Trophoblast cell (in vitro differentiated cells and primary cell): ENCODE measurements at regions not wholly inside any gene's neighbourhood (a gene's known extent, or its start where the extent isn't known, plus 50 kb on each side); places are given as distances from the start of the nearest gene placed in this dataset.

Experiments
- DNase-seq, 2 donors: peaks; one replicate each; pipeline ENCODE4 v3.0.0-alpha.2; 2016
- H2AFZ ChIP-seq: 2 replicates; pipeline ENCODE4 v1.6.1; 2013; ENCODE audit warnings: low read length, moderate library complexity, mild to moderate bottlenecking; ENCODE audit not compliant: insufficient read depth, poor library complexity
- H2AK5ac ChIP-seq: 2 replicates; pipeline ENCODE4 v1.6.1; 2013; ENCODE audit warnings: mild to moderate bottlenecking, low read length
- H2BK120ac ChIP-seq: 2 replicates; pipeline ENCODE4 v1.6.1; 2013; ENCODE audit warnings: low read length, mild to moderate bottlenecking, moderate library complexity; ENCODE audit not compliant: insufficient read depth, poor library complexity
- H2BK12ac ChIP-seq: 2 replicates; pipeline ENCODE4 v1.6.1; 2013; ENCODE audit warnings: mild to moderate bottlenecking, low read length, moderate library complexity
- H2BK5ac ChIP-seq: 2 replicates; pipeline ENCODE4 v1.6.1; 2013; ENCODE audit warnings: low read length, low read depth, moderate library complexity, mild to moderate bottlenecking; ENCODE audit not compliant: poor library complexity
- H3K14ac ChIP-seq: 2 replicates; pipeline ENCODE4 v1.6.1; 2013; ENCODE audit warnings: mild to moderate bottlenecking, low read length
- H3K18ac ChIP-seq: 2 replicates; pipeline ENCODE4 v1.6.1; 2013; ENCODE audit warnings: mild to moderate bottlenecking, low read length
- H3K23ac ChIP-seq: 2 replicates; pipeline ENCODE4 v1.6.1; 2013; ENCODE audit warnings: low read length
- H3K27ac ChIP-seq: 2 replicates; pipeline ENCODE4 v1.5.1; 2013; ENCODE audit warnings: low read depth, mild to moderate bottlenecking, inconsistent platforms, low read length, moderate library complexity
- H3K27me3 ChIP-seq: 2 replicates; pipeline ENCODE4 v1.6.1; 2013; ENCODE audit warnings: inconsistent platforms, mild to moderate bottlenecking, low read length, moderate library complexity; ENCODE audit not compliant: insufficient read depth
- H3K36me3 ChIP-seq, 2 experiments: 1 replicate in 1 of 2; 2 replicates in 1 of 2; pipeline ENCODE4 v1.6.1; 2013; ENCODE audit warnings: low read length in 2 of 2, mild to moderate bottlenecking in 2 of 2, moderate library complexity in 1 of 2; ENCODE audit not compliant: insufficient read depth in 2 of 2, control insufficient read depth in 1 of 2
- H3K4ac ChIP-seq: 2 replicates; pipeline ENCODE4 v1.6.1; 2013; ENCODE audit warnings: low read depth, mild to moderate bottlenecking, low read length, moderate library complexity
- H3K4me1 ChIP-seq, 2 experiments: 1 replicate in 1 of 2; 2 replicates in 1 of 2; pipeline ENCODE4 v1.6.1; 2013; ENCODE audit warnings: low read length in 2 of 2, mild to moderate bottlenecking in 2 of 2, moderate library complexity in 1 of 2; ENCODE audit not compliant: insufficient read depth in 2 of 2, control insufficient read depth in 1 of 2
- H3K4me2 ChIP-seq: 2 replicates; pipeline ENCODE4 v1.6.1; 2013; ENCODE audit warnings: inconsistent platforms, mild to moderate bottlenecking, low read length, moderate library complexity
- H3K4me3 ChIP-seq: 2 replicates; pipeline ENCODE4 v1.5.1; 2013; ENCODE audit warnings: mild to moderate bottlenecking, low read depth, low read length, inconsistent platforms
- H3K79me1 ChIP-seq: one replicate; pipeline ENCODE4 v1.6.1; 2013; ENCODE audit warnings: low read length
- H3K79me2 ChIP-seq: 2 replicates; pipeline ENCODE4 v1.6.1; 2013; ENCODE audit warnings: low read length, mild to moderate bottlenecking; ENCODE audit not compliant: control insufficient read depth, insufficient read depth, poor library complexity
- H3K9ac ChIP-seq: 2 replicates; pipeline ENCODE4 v1.6.1; 2013; ENCODE audit warnings: mild to moderate bottlenecking, low read length
- H3K9me3 ChIP-seq: 2 replicates; pipeline ENCODE4 v1.6.1; 2013; ENCODE audit warnings: low read depth, mild to moderate bottlenecking, control low read depth, inconsistent platforms, low read length; ENCODE audit not compliant: insufficient read depth
- H4K12ac ChIP-seq: 2 replicates; pipeline ENCODE4 v1.6.1; 2013; ENCODE audit warnings: low read depth, mild to moderate bottlenecking, low read length, moderate library complexity
- H4K8ac ChIP-seq: 2 replicates; pipeline ENCODE4 v1.6.1; 2013; ENCODE audit warnings: low read depth, mild to moderate bottlenecking, low read length, moderate library complexity
- H4K91ac ChIP-seq: one replicate; pipeline ENCODE4 v1.6.1; 2013; ENCODE audit warnings: low read depth, mild to moderate bottlenecking, low read length, moderate library complexity
- WGBS: extraction: QIAGEN DNeasy Blood & Tissue Kit; methylation state at CpG from one replicate; pipeline ENCODE4 v1.1.7; 2013; ENCODE audit warnings: missing lambda C conversion rate; ENCODE audit not compliant: insufficient read length, insufficient coverage; ENCODE audit errors: extremely low coverage; 5-methylcytosine and 5-hydroxymethylcytosine counted together

GRCh38 chr10:88120599-88121333 lies 257.3 kb downstream of the PTEN start:
- no CpG with 5 or more reads among the region's 5 CpGs for WGBS
- H3K9me3 ChIP-seq = peaks cover 2% of the 10 kb centered on the region
- no peak overlapping the region for H4K12ac ChIP-seq
- H3K4ac ChIP-seq = no peak overlapping the region
- no peaks in the 10 kb centered on the region for H3K79me1 ChIP-seq
- peaks cover 0 to 2% of the 10 kb centered on the region in 2 experiments for H3K4me1 ChIP-seq
- no peak overlapping the region for H3K14ac ChIP-seq
- H3K27ac ChIP-seq = no peak overlapping the region
- H3K27me3 ChIP-seq = no peaks in the 10 kb centered on the region
- H3K4me3 ChIP-seq = no peak overlapping the region
- no peak overlapping the region for H2BK5ac ChIP-seq
- H4K8ac ChIP-seq = no peak overlapping the region
- no peak overlapping the region for H2AFZ ChIP-seq
- no peaks in the 10 kb centered on the region for H3K79me2 ChIP-seq
- no peaks in the 10 kb centered on the region for H3K36me3 ChIP-seq
- no peak overlapping the region for H3K23ac ChIP-seq
- no peak overlapping the region for H2AK5ac ChIP-seq
- no peak overlapping the region for H3K4me2 ChIP-seq
- no peak overlapping the region for H2BK12ac ChIP-seq
- no peak for DNase-seq
- no peak overlapping the region for H2BK120ac ChIP-seq
- no peak overlapping the region for H4K91ac ChIP-seq
- no peak overlapping the region for H3K9ac ChIP-seq
- H3K18ac ChIP-seq = no peak overlapping the region

GRCh38 chr10:88121361-88121760 lies 257.9 kb downstream of the PTEN start:
- Histone ChIP-seq H3K27ac (no peak overlapping the region), H3K4me2 (no peak overlapping the region), H2BK12ac (no peak overlapping the region), H3K4me1 (peaks cover 0 to 2% of the 10 kb centered on the region in 2 experiments), H3K79me2 (no peaks in the 10 kb centered on the region), H4K8ac (no peak overlapping the region), H3K18ac (no peak overlapping the region), H3K9me3 (peaks cover 2% of the 10 kb centered on the region), H3K23ac (no peak overlapping the region), H2BK120ac (no peak overlapping the region), H2AK5ac (no peak overlapping the region), H3K4ac (no peak overlapping the region), H3K4me3 (no peak overlapping the region), H3K14ac (no peak overlapping the region), H2BK5ac (no peak overlapping the region), H3K79me1 (no peaks in the 10 kb centered on the region), H3K9ac (no peak overlapping the region), H3K27me3 (no peaks in the 10 kb centered on the region), H4K12ac (no peak overlapping the region), H4K91ac (no peak overlapping the region), H2AFZ (no peak overlapping the region), H3K36me3 (no peaks in the 10 kb centered on the region)
- DNase-seq = no peak
- WGBS = no CpG with 5 or more reads among the region's 6 CpGs

GRCh38 chr10:88122145-88122544 lies 258.7 kb downstream of the PTEN start:
- H3K27me3 ChIP-seq = no peaks in the 10 kb centered on the region
- H4K91ac ChIP-seq = no peak overlapping the region
- H3K4me3 ChIP-seq = no peak overlapping the region
- no peak overlapping the region for H2BK5ac ChIP-seq
- H3K14ac ChIP-seq = no peak overlapping the region
- H3K4me1 ChIP-seq = peaks cover 0 to under 1% of the 10 kb centered on the region in 2 experiments
- H3K9ac ChIP-seq = no peak overlapping the region
- H3K27ac ChIP-seq = no peak overlapping the region
- H3K18ac ChIP-seq = no peak overlapping the region
- no peak overlapping the region for H2AFZ ChIP-seq
- no peak overlapping the region for H3K4me2 ChIP-seq
- H3K36me3 ChIP-seq = no peaks in the 10 kb centered on the region
- no peaks in the 10 kb centered on the region for H3K79me2 ChIP-seq
- H2AK5ac ChIP-seq = no peak overlapping the region
- H3K79me1 ChIP-seq = no peaks in the 10 kb centered on the region
- WGBS = no CpG with 5 or more reads among the region's 7 CpGs
- no peak overlapping the region for H2BK120ac ChIP-seq
- no peak overlapping the region for H2BK12ac ChIP-seq
- no peak for DNase-seq
- no peak overlapping the region for H4K8ac ChIP-seq
- peaks cover 2% of the 10 kb centered on the region for H3K9me3 ChIP-seq
- no peak overlapping the region for H4K12ac ChIP-seq
- H3K4ac ChIP-seq = no peak overlapping the region
- no peak overlapping the region for H3K23ac ChIP-seq

- H2BK12ac ChIP-seq = no peak overlapping the region
- H4K91ac ChIP-seq = no peak overlapping the region
- WGBS = no CpG with 5 or more reads among the region's 4 CpGs
- H2BK5ac ChIP-seq = no peak overlapping the region
- no peak overlapping the region for H3K4ac ChIP-seq
- H4K12ac ChIP-seq = no peak overlapping the region
- H2AFZ ChIP-seq = no peak overlapping the region
- no peak overlapping the region for H3K4me3 ChIP-seq
- no peak overlapping the region for H3K4me2 ChIP-seq
- H4K8ac ChIP-seq = no peak overlapping the region
- H3K23ac ChIP-seq = no peak overlapping the region
- H3K36me3 ChIP-seq = no peaks in the 10 kb centered on the region
- H3K79me2 ChIP-seq = no peaks in the 10 kb centered on the region
- peaks cover 2% of the 10 kb centered on the region for H3K9me3 ChIP-seq
- H3K14ac ChIP-seq = no peak overlapping the region
- H3K27ac ChIP-seq = no peak overlapping the region
- no peak for DNase-seq
- H3K9ac ChIP-seq = no peak overlapping the region
- H2BK120ac ChIP-seq = no peak overlapping the region
- no peak overlapping the region for H2AK5ac ChIP-seq
- no peaks in the 10 kb centered on the region for H3K4me1 ChIP-seq
- H3K18ac ChIP-seq = no peak overlapping the region
- no peaks in the 10 kb centered on the region for H3K27me3 ChIP-seq
- no peaks in the 10 kb centered on the region for H3K79me1 ChIP-seq
Measured at GRCh38 chr10:88122576-88122975, 259.2 kb downstream of the PTEN start.
